ENCODE measurements at regions not wholly inside any gene's neighbourhood (a gene's known extent, or its start where the extent isn't known, plus 50 kb on each side); places are given as distances from the start of the nearest gene placed in this dataset.

GRCh38 chrY:21370494-21370893 lies 140.6 kb upstream of the RBMY1B start:
- no peak overlapping the region for H3K4me3 ChIP-seq (replicated peaks in 1 of 3; ENCODE audit: low read depth in 2 of 3, low read length in 3 of 3)
- intact Hi-C loops (cut with micrococcal nuclease): no loop called here
- H3K79me2 ChIP-seq (ENCODE audit: insufficient read depth, low read length): no peaks in the 10 kb centered on the region
- DNase-seq: no peak
- H3K9ac ChIP-seq (ENCODE audit: insufficient read depth, low read length, poor library complexity, severe bottlenecking): no peak overlapping the region
- Mint-ChIP-seq H3K4me3 (no peak overlapping the region), H3K27me3 (ENCODE audit: low read depth in 3 of 3) (no peaks in the 10 kb centered on the region), H3K27ac (no peak overlapping the region), H3K4me1 (no peaks in the 10 kb centered on the region), H3K9me3 (no peaks in the 10 kb centered on the region), H3K36me3 (no peaks in the 10 kb centered on the region)
- no peaks in the 10 kb centered on the region for H3K4me1 ChIP-seq (ENCODE audit: control insufficient read depth in 1 of 2, insufficient read depth in 2 of 2, low read length in 2 of 2)
- H2AFZ ChIP-seq (ENCODE audit: insufficient read depth, low read depth, low read length, poor library complexity, severe bottlenecking): no peak overlapping the region
- WGBS (ENCODE audit: insufficient coverage): 100% methylated on average over 1 of the region's 3 CpGs
- no peaks in the 10 kb centered on the region for H3K9me3 ChIP-seq (replicated peaks in 1 of 2; ENCODE audit: control insufficient read depth in 1 of 2, insufficient read depth in 1 of 2, low read length in 2 of 2)
- TF ChIP-seq CTCF (IDR thresholded peaks at IDR 0.05): no peak
- H3K36me3 ChIP-seq (replicated peaks in 1 of 2; ENCODE audit: control insufficient read depth in 1 of 2, insufficient read depth in 2 of 2, low read length in 2 of 2): no peaks in the 10 kb centered on the region
- H3K27ac ChIP-seq (ENCODE audit: low read depth in 1 of 2, low read length in 2 of 2): no peak overlapping the region
- H3K27me3 ChIP-seq (ENCODE audit: control insufficient read depth in 2 of 2, insufficient read depth in 2 of 2, low read length in 2 of 2): no peaks in the 10 kb centered on the region
- no peaks in the 10 kb centered on the region for H4K20me1 ChIP-seq (ENCODE audit: insufficient read depth, low read length)
- no peak overlapping the region for H3K4me2 ChIP-seq (replicated peaks; ENCODE audit: extremely low read depth, low read length, poor library complexity, severe bottlenecking)

DNA sequence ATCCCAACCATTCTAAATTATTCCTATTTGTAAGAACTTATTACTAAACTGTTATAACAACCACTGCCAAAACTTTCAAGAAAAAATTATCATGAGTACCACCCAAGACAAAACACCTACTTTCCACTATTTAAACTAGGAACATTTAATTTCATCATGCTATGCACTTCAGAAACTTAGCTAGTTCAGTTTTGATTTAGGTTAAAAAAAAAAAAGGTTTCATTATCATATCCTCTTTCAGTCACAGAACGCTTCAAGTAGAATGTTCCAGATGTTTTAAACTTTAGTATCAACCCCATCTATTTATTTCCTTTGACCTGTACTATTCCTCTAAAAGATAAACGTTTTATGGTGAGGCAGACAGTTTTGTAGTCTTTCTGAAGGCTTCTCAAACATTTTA lies 117.0 kb upstream of the RBMY1B start:
- Histone ChIP-seq H3K27ac (ENCODE audit: low read depth in 1 of 2, low read length in 2 of 2) (no peak overlapping the region), H3K27me3 (ENCODE audit: control insufficient read depth in 2 of 2, insufficient read depth in 2 of 2, low read length in 2 of 2) (no peaks in the 10 kb centered on the region), H3K4me2 (replicated peaks; ENCODE audit: extremely low read depth, low read length, poor library complexity, severe bottlenecking) (no peak overlapping the region), H4K20me1 (ENCODE audit: insufficient read depth, low read length) (no peaks in the 10 kb centered on the region), H3K36me3 (replicated peaks in 1 of 2; ENCODE audit: control insufficient read depth in 1 of 2, insufficient read depth in 2 of 2, low read length in 2 of 2) (no peaks in the 10 kb centered on the region), H3K9me3 (replicated peaks in 1 of 2; ENCODE audit: control insufficient read depth in 1 of 2, insufficient read depth in 1 of 2, low read length in 2 of 2) (no peaks in the 10 kb centered on the region), H3K4me1 (ENCODE audit: control insufficient read depth in 1 of 2, insufficient read depth in 2 of 2, low read length in 2 of 2) (no peaks in the 10 kb centered on the region), H2AFZ (ENCODE audit: insufficient read depth, low read depth, low read length, poor library complexity, severe bottlenecking) (no peak overlapping the region), H3K9ac (ENCODE audit: insufficient read depth, low read length, poor library complexity, severe bottlenecking) (no peak overlapping the region), H3K4me3 (replicated peaks in 1 of 3; ENCODE audit: low read depth in 2 of 3, low read length in 3 of 3) (no peak overlapping the region), H3K79me2 (ENCODE audit: insufficient read depth, low read length) (no peaks in the 10 kb centered on the region)
- H3K4me1 Mint-ChIP-seq: no peaks in the 10 kb centered on the region
- intact Hi-C loops (cut with micrococcal nuclease): no loop called here
- TF ChIP-seq CTCF (IDR thresholded peaks at IDR 0.05): no peak
- no peak overlapping the region for H3K4me3 Mint-ChIP-seq
- WGBS (ENCODE audit: insufficient coverage): no CpG with 5 or more reads among the region's 2 CpGs
- no peaks in the 10 kb centered on the region for H3K36me3 Mint-ChIP-seq
- H3K9me3 Mint-ChIP-seq: peaks cover 0 to 4% (median 0%) of the 10 kb centered on the region in 7 donors
- DNase-seq: no peak
- no peak overlapping the region for H3K27ac Mint-ChIP-seq
- peaks cover 0 to 2% (median 0%) of the 10 kb centered on the region in 3 donors for H3K27me3 Mint-ChIP-seq (ENCODE audit: low read depth in 3 of 3)
